Mesendoderm (in vitro differentiated cells): ENCODE measurements at regions not wholly inside any gene's neighbourhood (a gene's known extent, or its start where the extent isn't known, plus 50 kb on each side); places are given as distances from the start of the nearest gene placed in this dataset.

ENCODE experiments used
- DNase-seq: peaks from one replicate; pipeline ENCODE4 v3.0.0; 2013
- H2AK5ac ChIP-seq: 2 replicates; pipeline ENCODE4 v1.6.1; 2013; ENCODE audit warnings: low read length, inconsistent platforms
- H2BK120ac ChIP-seq: 2 replicates; pipeline ENCODE4 v1.6.1; 2013; ENCODE audit warnings: low read depth, mild to moderate bottlenecking, low read length, moderate library complexity, mixed read lengths
- H2BK15ac ChIP-seq: replicated peaks from 2 replicates; pipeline ENCODE4 v1.6.1; 2013; ENCODE audit warnings: low read depth, mild to moderate bottlenecking, moderate library complexity
- H2BK5ac ChIP-seq: 2 replicates; pipeline ENCODE4 v1.6.1; 2013; ENCODE audit warnings: low read length, inconsistent platforms
- H3K18ac ChIP-seq: 2 replicates; pipeline ENCODE4 v1.6.1; 2013; ENCODE audit warnings: mild to moderate bottlenecking, low read length, mixed read lengths
- H3K23ac ChIP-seq: one replicate; pipeline ENCODE4 v1.6.1; 2013; ENCODE audit warnings: low read length
- H3K27ac ChIP-seq: 2 replicates; pipeline ENCODE4 v1.5.1; 2013; ENCODE audit warnings: low read depth, mild to moderate bottlenecking, inconsistent platforms, low read length, moderate library complexity
- H3K27me3 ChIP-seq: 2 replicates; pipeline ENCODE4 v1.6.1; 2013; ENCODE audit warnings: low read length, control low read depth, mild to moderate bottlenecking, inconsistent platforms; ENCODE audit not compliant: insufficient read depth, poor library complexity
- H3K36me3 ChIP-seq: 2 replicates; pipeline ENCODE4 v1.6.1; 2013; ENCODE audit warnings: low read length, inconsistent platforms; ENCODE audit not compliant: control insufficient read depth, insufficient read depth
- H3K4ac ChIP-seq: one replicate; pipeline ENCODE4 v1.6.1; 2013; ENCODE audit warnings: low read depth, mild to moderate bottlenecking, low read length, moderate library complexity
- H3K4me1 ChIP-seq: 2 replicates; pipeline ENCODE4 v1.6.1; 2013; ENCODE audit warnings: low read depth, low read length, inconsistent platforms; ENCODE audit not compliant: control insufficient read depth
- H3K4me2 ChIP-seq: 2 replicates; pipeline ENCODE4 v1.6.1; 2013; ENCODE audit warnings: low read length
- H3K4me3 ChIP-seq: 2 replicates; pipeline ENCODE4 v1.5.1; 2013; ENCODE audit warnings: mild to moderate bottlenecking, low read length
- H3K56ac ChIP-seq: one replicate; pipeline ENCODE4 v1.6.1; 2013; ENCODE audit warnings: low read length
- H3K79me1 ChIP-seq: 2 replicates; pipeline ENCODE4 v1.6.1; 2013; ENCODE audit warnings: low read length, inconsistent platforms
- H3K79me2 ChIP-seq: 2 replicates; pipeline ENCODE4 v1.6.1; 2013; ENCODE audit warnings: mild to moderate bottlenecking, low read length; ENCODE audit not compliant: control insufficient read depth, insufficient read depth
- H3K9ac ChIP-seq: 2 replicates; pipeline ENCODE4 v1.6.1; 2013; ENCODE audit warnings: low read length, inconsistent platforms
- H4K5ac ChIP-seq: one replicate; pipeline ENCODE4 v1.6.1; 2013; ENCODE audit warnings: low read length
- H4K8ac ChIP-seq: one replicate; pipeline ENCODE4 v1.6.1; 2013; ENCODE audit warnings: low read depth, mild to moderate bottlenecking, control low read depth, low read length, moderate library complexity
- WGBS: extraction: QIAGEN DNeasy Blood & Tissue Kit; methylation state at CpG from one replicate; pipeline ENCODE4 v1.1.7; 2013; ENCODE audit warnings: low lambda C conversion rate, missing lambda C conversion rate; ENCODE audit not compliant: insufficient coverage; ENCODE audit errors: extremely low coverage; 5-methylcytosine and 5-hydroxymethylcytosine counted together

DNA sequence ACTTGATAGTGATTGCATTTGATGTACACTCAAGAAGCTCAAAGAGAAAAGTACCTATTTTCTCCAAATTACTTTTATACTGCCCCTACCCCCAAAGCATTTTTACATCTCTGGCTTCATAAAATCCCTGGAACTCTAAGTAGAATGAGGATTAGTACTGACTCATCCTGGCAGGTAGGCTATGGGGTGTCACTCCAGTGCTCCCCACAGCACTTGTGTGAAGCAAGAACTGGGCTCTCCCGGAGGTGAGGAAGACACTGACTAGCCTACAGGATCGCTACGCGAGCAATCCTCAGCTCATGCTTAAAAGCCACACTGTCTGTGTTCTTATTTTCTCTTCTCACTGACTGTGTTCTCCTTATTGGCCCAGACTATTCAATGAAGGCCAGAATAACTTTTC lies 90.4 kb upstream of the NDP start:
- no peaks in the 10 kb centered on the region for H3K79me1 ChIP-seq
- H3K27me3 ChIP-seq = no peaks in the 10 kb centered on the region
- H2BK120ac ChIP-seq = no peak overlapping the region
- H3K9ac ChIP-seq = no peak overlapping the region
- WGBS = no CpG with 5 or more reads among the region's 4 CpGs
- H3K4ac ChIP-seq = no peak overlapping the region
- H2BK15ac ChIP-seq = no peak overlapping the region
- H3K4me1 ChIP-seq = no peaks in the 10 kb centered on the region
- no peak overlapping the region for H2BK5ac ChIP-seq
- H3K4me3 ChIP-seq = no peak overlapping the region
- no peaks in the 10 kb centered on the region for H3K36me3 ChIP-seq
- H3K79me2 ChIP-seq = no peaks in the 10 kb centered on the region
- DNase-seq = no peak
- H3K23ac ChIP-seq = no peak overlapping the region
- no peak overlapping the region for H2AK5ac ChIP-seq
- H3K56ac ChIP-seq = no peak overlapping the region
- no peak overlapping the region for H3K18ac ChIP-seq
- H4K5ac ChIP-seq = no peak overlapping the region
- no peak overlapping the region for H4K8ac ChIP-seq
- no peak overlapping the region for H3K27ac ChIP-seq
- no peak overlapping the region for H3K4me2 ChIP-seq

DNA sequence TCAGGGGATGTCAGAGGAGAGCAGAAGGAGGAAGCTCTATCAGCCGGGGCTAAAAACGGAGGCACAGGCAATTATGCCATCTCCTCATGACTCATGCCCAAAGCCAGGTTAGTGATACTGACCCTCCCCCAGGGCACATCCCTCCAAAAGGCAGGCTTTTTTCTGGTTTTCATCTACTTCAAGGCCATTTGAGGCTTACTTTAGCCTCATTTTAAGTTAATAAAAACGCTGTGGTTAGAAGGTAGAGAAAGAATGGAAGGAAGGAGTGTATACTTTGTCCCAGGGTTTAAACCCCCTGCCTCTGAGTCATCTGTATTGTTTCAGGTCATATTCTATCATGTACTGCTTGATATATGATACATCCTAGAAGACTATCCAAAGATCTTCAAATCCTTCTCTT lies 89.7 kb upstream of the NDP start:
- no peaks in the 10 kb centered on the region for H3K4me1 ChIP-seq
- H3K36me3 ChIP-seq = no peaks in the 10 kb centered on the region
- H3K18ac ChIP-seq = no peak overlapping the region
- no peak overlapping the region for H3K23ac ChIP-seq
- no peak overlapping the region for H3K4me3 ChIP-seq
- no peaks in the 10 kb centered on the region for H3K79me1 ChIP-seq
- no peaks in the 10 kb centered on the region for H3K79me2 ChIP-seq
- DNase-seq = no peak
- H2BK15ac ChIP-seq = no peak overlapping the region
- no peak overlapping the region for H3K56ac ChIP-seq
- no peak overlapping the region for H4K8ac ChIP-seq
- H3K4ac ChIP-seq = no peak overlapping the region
- no peak overlapping the region for H3K27ac ChIP-seq
- H3K4me2 ChIP-seq = no peak overlapping the region
- H2BK120ac ChIP-seq = no peak overlapping the region
- no peak overlapping the region for H4K5ac ChIP-seq
- H3K27me3 ChIP-seq = no peaks in the 10 kb centered on the region
- no peak overlapping the region for H3K9ac ChIP-seq
- H2BK5ac ChIP-seq = no peak overlapping the region
- no CpG with 5 or more reads among the region's 3 CpGs for WGBS
- no peak overlapping the region for H2AK5ac ChIP-seq

DNA sequence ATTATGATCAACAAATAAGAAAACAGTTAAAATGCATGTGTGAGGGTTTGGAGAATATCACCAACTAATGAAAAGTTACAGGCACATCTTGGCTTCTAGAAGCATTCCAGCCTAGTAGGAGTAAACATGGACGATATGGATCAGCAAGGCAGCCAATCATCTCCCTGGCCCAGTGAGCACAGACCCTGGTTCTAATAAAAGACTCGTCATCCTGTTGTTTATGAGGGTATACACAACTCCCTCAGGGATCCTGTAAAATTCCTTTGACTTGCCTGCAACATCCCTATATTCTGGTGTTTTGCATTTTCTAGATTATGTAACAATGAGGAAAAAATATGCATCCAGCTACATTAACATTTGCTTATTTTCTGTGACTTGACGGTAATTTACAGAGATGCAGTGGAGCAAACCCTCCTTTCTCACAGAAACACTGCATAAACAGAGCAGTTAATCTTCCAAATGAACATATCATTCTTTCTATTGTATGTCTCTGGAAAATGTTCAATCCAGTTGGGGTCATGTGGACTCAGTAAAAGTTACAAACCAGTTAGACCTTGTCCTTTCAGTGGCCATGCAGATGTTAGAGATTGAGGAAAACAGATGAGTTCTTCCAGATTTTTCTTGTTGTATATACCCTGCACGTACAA lies 88.9 kb upstream of the NDP start:
- Histone ChIP-seq H2BK5ac (no peak overlapping the region), H4K5ac (no peak overlapping the region), H3K4ac (no peak overlapping the region), H3K36me3 (no peaks in the 10 kb centered on the region), H3K9ac (no peak overlapping the region), H2BK120ac (no peak overlapping the region), H2BK15ac (no peak overlapping the region), H3K79me1 (no peaks in the 10 kb centered on the region), H3K4me2 (no peak overlapping the region), H3K27me3 (no peaks in the 10 kb centered on the region), H2AK5ac (no peak overlapping the region), H3K4me1 (no peaks in the 10 kb centered on the region), H3K56ac (no peak overlapping the region), H3K79me2 (no peaks in the 10 kb centered on the region), H3K18ac (no peak overlapping the region), H4K8ac (no peak overlapping the region), H3K23ac (no peak overlapping the region), H3K27ac (no peak overlapping the region), H3K4me3 (no peak overlapping the region)
- no CpG with 5 or more reads among the region's 4 CpGs for WGBS
- no peak for DNase-seq

DNA sequence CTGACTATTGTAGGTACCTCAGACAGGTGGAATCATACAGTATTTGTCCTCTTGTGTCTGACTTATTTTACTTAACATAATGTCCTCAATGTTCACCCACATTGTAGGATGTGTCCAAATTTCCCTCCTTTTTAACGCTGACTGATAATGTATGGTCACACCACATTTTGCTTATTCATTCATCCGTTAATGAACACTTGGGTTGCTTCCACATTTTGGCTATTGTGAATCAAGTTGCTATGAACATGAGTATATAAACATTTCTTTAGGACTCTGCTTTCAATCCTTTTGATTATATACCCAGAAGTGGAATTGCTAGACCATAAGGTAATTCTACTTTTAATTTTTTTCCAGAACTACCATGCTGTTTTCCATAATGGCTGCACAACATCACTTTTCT lies 87.0 kb upstream of the NDP start:
- Histone ChIP-seq H4K8ac (no peak overlapping the region), H2BK120ac (no peak overlapping the region), H3K18ac (no peak overlapping the region), H3K36me3 (no peaks in the 10 kb centered on the region), H3K4me3 (no peak overlapping the region), H3K27ac (no peak overlapping the region), H3K9ac (no peak overlapping the region), H3K79me1 (no peaks in the 10 kb centered on the region), H3K4me1 (no peaks in the 10 kb centered on the region), H2BK15ac (no peak overlapping the region), H2BK5ac (no peak overlapping the region), H3K27me3 (no peaks in the 10 kb centered on the region), H4K5ac (no peak overlapping the region), H3K4ac (no peak overlapping the region), H2AK5ac (no peak overlapping the region), H3K23ac (no peak overlapping the region), H3K79me2 (no peaks in the 10 kb centered on the region), H3K4me2 (no peak overlapping the region), H3K56ac (no peak overlapping the region)
- no peak for DNase-seq
- WGBS = no CpG with 5 or more reads among the region's 2 CpGs

DNA sequence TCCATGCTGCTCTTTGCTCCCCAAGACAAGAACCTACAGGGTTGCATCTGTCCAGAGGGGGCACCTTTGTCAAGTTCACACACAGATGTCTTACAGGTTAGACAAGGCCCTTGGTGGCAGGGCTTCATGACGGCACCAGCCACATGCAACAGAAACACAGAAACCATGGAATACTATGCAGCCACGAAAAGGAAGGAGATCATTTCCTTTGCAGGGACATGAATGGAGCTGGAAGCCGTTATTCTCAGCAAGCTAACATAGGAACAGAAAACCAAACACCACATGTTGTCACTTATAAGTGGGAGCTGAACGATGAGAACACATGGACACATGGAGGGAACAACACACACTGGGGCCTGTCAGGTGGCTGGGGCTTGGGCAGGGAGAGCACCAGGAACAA lies 85.1 kb upstream of the NDP start:
- H2BK5ac ChIP-seq = no peak overlapping the region
- H3K27ac ChIP-seq = no peak overlapping the region
- no peak overlapping the region for H3K9ac ChIP-seq
- H3K36me3 ChIP-seq = no peaks in the 10 kb centered on the region
- H3K18ac ChIP-seq = no peak overlapping the region
- H3K56ac ChIP-seq = no peak overlapping the region
- no peaks in the 10 kb centered on the region for H3K27me3 ChIP-seq
- H2AK5ac ChIP-seq = no peak overlapping the region
- no peak overlapping the region for H3K4ac ChIP-seq
- no peaks in the 10 kb centered on the region for H3K79me2 ChIP-seq
- no peak for DNase-seq
- no peak overlapping the region for H3K4me3 ChIP-seq
- H2BK120ac ChIP-seq = no peak overlapping the region
- H4K5ac ChIP-seq = no peak overlapping the region
- H3K23ac ChIP-seq = no peak overlapping the region
- H3K4me1 ChIP-seq = no peaks in the 10 kb centered on the region
- no peaks in the 10 kb centered on the region for H3K79me1 ChIP-seq
- H2BK15ac ChIP-seq = no peak overlapping the region
- H3K4me2 ChIP-seq = no peak overlapping the region
- WGBS = no CpG with 5 or more reads among the region's 4 CpGs
- no peak overlapping the region for H4K8ac ChIP-seq

DNA sequence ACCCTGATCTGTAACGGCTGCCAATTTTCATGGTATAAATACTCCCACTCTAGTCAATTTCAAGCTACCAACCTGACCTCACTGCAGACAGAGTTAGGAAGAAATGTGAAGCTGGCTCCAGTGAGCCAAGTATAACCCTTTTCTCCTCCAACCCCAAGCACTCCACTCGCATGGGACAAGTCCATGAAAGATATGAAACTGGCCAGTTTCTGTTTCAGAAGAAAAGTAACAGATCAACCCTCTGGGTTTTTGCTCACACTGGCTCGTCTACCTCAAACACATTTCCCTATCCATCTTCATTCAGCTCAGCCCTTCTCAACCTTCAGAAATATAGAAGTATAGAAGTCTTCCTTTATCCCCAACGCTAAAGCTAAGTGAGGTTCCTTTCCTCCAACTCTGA lies 82.4 kb upstream of the NDP start:
- H4K8ac ChIP-seq = no peak overlapping the region
- no peak overlapping the region for H2BK120ac ChIP-seq
- no peaks in the 10 kb centered on the region for H3K79me1 ChIP-seq
- no CpG with 5 or more reads among the region's 4 CpGs for whole genome bisulfite sequencing
- no peak overlapping the region for H3K23ac ChIP-seq
- H3K18ac ChIP-seq = no peak overlapping the region
- no peak overlapping the region for H3K4me2 ChIP-seq
- no peak for DNase-seq
- no peaks in the 10 kb centered on the region for H3K27me3 ChIP-seq
- no peaks in the 10 kb centered on the region for H3K79me2 ChIP-seq
- no peaks in the 10 kb centered on the region for H3K36me3 ChIP-seq
- H3K9ac ChIP-seq = no peak overlapping the region
- no peak overlapping the region for H2BK15ac ChIP-seq
- H3K4me1 ChIP-seq = no peaks in the 10 kb centered on the region
- H3K4ac ChIP-seq = no peak overlapping the region
- no peak overlapping the region for H2AK5ac ChIP-seq
- H3K4me3 ChIP-seq = no peak overlapping the region
- no peak overlapping the region for H2BK5ac ChIP-seq
- H3K27ac ChIP-seq = no peak overlapping the region
- no peak overlapping the region for H3K56ac ChIP-seq
- no peak overlapping the region for H4K5ac ChIP-seq
